GM12878 (cell line): ENCODE measurements at regions not wholly inside any gene's neighbourhood (a gene's known extent, or its start where the extent isn't known, plus 50 kb on each side); places are given as distances from the start of the nearest gene placed in this dataset.
"Not testable (repeated sequence)": the region's sequence is repeated elsewhere in the genome, so short reads cannot be mapped to it uniquely, and the experiment has no call there.

Experiments
- ATAC-seq: fragments of 200-7000 bp; cut with Tn5 transposase; 3 replicates; pipeline ENCODE4 v1.9.1; 2020; ENCODE audit warnings: mild to moderate bottlenecking, moderate library complexity
- BruUV-seq: library from RNA; stranded (reverse); fragments of 400-500 nt; replicated peaks from 2 replicates; lab custom pipeline; 2021; lab: Mats Ljungman, UMichigan
- CTCF ChIA-PET: fragments of 300-600 bp; sonication (Branson Sonifier 250); formaldehyde crosslinking; extraction: SDS; loops from one replicate; lab custom pipeline; 2021; ENCODE audit warnings: inconsistent platforms; lab: Yijun Ruan, JAX
- POLR2A ChIA-PET: fragments of 350-600 bp; formaldehyde crosslinking; extraction: SDS; loops from one replicate; lab custom pipeline; 2021; ENCODE audit warnings: inconsistent platforms; lab: Charles Lee
- RAD21 ChIA-PET: fragments of 300-600 bp; sonication (Branson Sonifier 250); formaldehyde crosslinking; loops from one replicate; lab custom pipeline; 2023; ENCODE audit warnings: antibody characterized with exemption; ENCODE audit not compliant: unreplicated experiment; lab: Charles Lee
- SMC1A ChIA-PET: fragments of 300-600 bp; sonication (Branson Sonifier 250); formaldehyde crosslinking; loops from one replicate; lab custom pipeline; 2023; ENCODE audit not compliant: unreplicated experiment, uncharacterized antibody; lab: Charles Lee
- DNase-seq: peaks from one replicate; pipeline ENCODE4 v3.0.0-alpha.2; 2011; ENCODE audit warnings: low read depth, low spot score
- FAIRE-seq: peaks from 3 replicates; lab custom pipeline; 2011; peaks lifted over from hg19 to GRCh38; lab: Jason Lieb, UNC
- H2AFZ ChIP-seq: 2 replicates; pipeline ENCODE4 v1.6.0; 2011; ENCODE audit warnings: low read depth, low read length, control low read depth; ENCODE audit not compliant: control insufficient read depth
- H3K27ac ChIP-seq: 2 replicates; pipeline ENCODE4 v1.5.1; 2011; ENCODE audit warnings: control low read depth; ENCODE audit not compliant: control insufficient read depth, insufficient read depth
- H3K27me3 ChIP-seq, 2 experiments: replicated peaks in 1 of 2; 2 replicates each; pipeline versions ENCODE4 v1.6.0 to v1.6.1; 2011; ENCODE audit warnings: low read length in 1 of 2; ENCODE audit not compliant: control insufficient read depth in 2 of 2, insufficient read depth in 2 of 2
- H3K36me3 ChIP-seq, 2 experiments: 2 replicates each; pipeline ENCODE4 v1.5.1; 2011; ENCODE audit warnings: low read length in 1 of 2; ENCODE audit not compliant: control insufficient read depth in 2 of 2, insufficient read depth in 2 of 2
- H3K4me1 ChIP-seq: 2 replicates; pipeline ENCODE4 v1.6.1; 2011; ENCODE audit warnings: mild to moderate bottlenecking, low read length, moderate library complexity, mixed read lengths; ENCODE audit not compliant: control insufficient read depth, insufficient read depth
- H3K4me2 ChIP-seq: 2 replicates; pipeline ENCODE4 v1.6.0; 2011; ENCODE audit warnings: control low read depth; ENCODE audit not compliant: control insufficient read depth, insufficient read depth
- H3K4me3 ChIP-seq: fragments of 200-600 bp; sonication (generic); 2 replicates; pipeline ENCODE4 v1.5.1; 2016
- H3K79me2 ChIP-seq: 2 replicates; pipeline ENCODE4 v1.6.0; 2011; ENCODE audit warnings: low read length; ENCODE audit not compliant: control insufficient read depth, insufficient read depth
- H3K9ac ChIP-seq: 2 replicates; pipeline ENCODE4 v1.8.0; 2011; ENCODE audit warnings: low read length, control low read depth, mixed read lengths; ENCODE audit not compliant: control insufficient read depth, insufficient read depth
- H3K9me3 ChIP-seq: replicated peaks from 3 replicates; pipeline ENCODE4 v1.5.1; 2011; ENCODE audit warnings: mild to moderate bottlenecking, low read length; ENCODE audit not compliant: control insufficient read depth, insufficient read depth
- H4K20me1 ChIP-seq: 2 replicates; pipeline ENCODE4 v1.6.0; 2011; ENCODE audit not compliant: control insufficient read depth, insufficient read depth
- WGBS: methylation state at CpG from one replicate; pipeline ENCODE4 v1.1.6; 2016; ENCODE audit warnings: low lambda C conversion rate; ENCODE audit not compliant: insufficient replicate concordance, insufficient coverage; ENCODE audit errors: missing lambda C conversion rate; 5-methylcytosine and 5-hydroxymethylcytosine counted together
- in situ Hi-C: fragments of 300-500 bp; cut with MboI; formaldehyde crosslinking; loops from 9 replicates; pipeline ENCODE4 v1.14.3; 2018; ENCODE audit warnings: mixed read lengths
- intact Hi-C: fragments of 100-400 bp; cut with micrococcal nuclease; formaldehyde crosslinking; loops from one replicate; pipeline ENCODE4 v1.14.2; 2022; ENCODE audit not compliant: unreplicated experiment

- in situ Hi-C loops, BruUV-seq, H3K4me2 ChIP-seq, H4K20me1 ChIP-seq, H3K4me1 ChIP-seq, H3K9me3 ChIP-seq, SMC1A ChIA-PET, H2AFZ ChIP-seq, ATAC-seq, POLR2A ChIA-PET, H3K27me3 ChIP-seq, RAD21 ChIA-PET, H3K4me3 ChIP-seq, H3K27ac ChIP-seq, H3K9ac ChIP-seq, CTCF ChIA-PET, intact Hi-C loops, FAIRE-seq, DNase-seq, H3K36me3 ChIP-seq, H3K79me2 ChIP-seq: not testable (repeated sequence)
- WGBS, result 76% methylated on average over 11 of the region's 12 CpGs
Measured at GRCh38 chr7:55743454-55743717, 119.2 kb downstream of the SEPTIN14 start.

- RAD21 ChIA-PET, H3K4me3 ChIP-seq, H3K9me3 ChIP-seq, H2AFZ ChIP-seq, H3K27me3 ChIP-seq, H3K36me3 ChIP-seq, H3K4me1 ChIP-seq, BruUV-seq, DNase-seq, H3K9ac ChIP-seq, intact Hi-C loops, FAIRE-seq, H4K20me1 ChIP-seq, H3K4me2 ChIP-seq, H3K27ac ChIP-seq, H3K79me2 ChIP-seq, in situ Hi-C loops, ATAC-seq, SMC1A ChIA-PET: not testable (repeated sequence)
- WGBS, result 87% methylated on average over 33 of the region's 37 CpGs
- CTCF ChIA-PET, result interaction anchor here (0.6 kb wide), 1 partner anchor 79 kb away, joined by 3 read pairs; no protein-coding TSS in a partner anchor
- POLR2A ChIA-PET, result interaction anchor here (0.6 kb wide), 1 partner anchor 40 kb away, joined by 4 read pairs; no protein-coding TSS in a partner anchor
Measured at GRCh38 chr7:55742651-55743453, 119.7 kb downstream of the SEPTIN14 start.

GRCh38 chr7:55741721-55742631 lies 120.6 kb downstream of the SEPTIN14 start:
- BruUV-seq, FAIRE-seq, H3K4me1 ChIP-seq, H3K9ac ChIP-seq, POLR2A ChIA-PET, SMC1A ChIA-PET, DNase-seq, H3K79me2 ChIP-seq, H3K27ac ChIP-seq, ATAC-seq, RAD21 ChIA-PET, H3K4me3 ChIP-seq, intact Hi-C loops, H4K20me1 ChIP-seq, H3K27me3 ChIP-seq, H2AFZ ChIP-seq, in situ Hi-C loops, H3K4me2 ChIP-seq, H3K36me3 ChIP-seq, H3K9me3 ChIP-seq: not testable (repeated sequence)
- WGBS, result 79% methylated on average over 46 of the region's 47 CpGs
- CTCF ChIA-PET, result interaction anchor here (0.6 to 1.3 kb wide), 2 partner anchors 78 to 332 kb away, joined by 3 read pairs; no protein-coding TSS in a partner anchor
